HEK293T (cell line): ENCODE measurements at regions not wholly inside any gene's neighbourhood (a gene's known extent, or its start where the extent isn't known, plus 50 kb on each side); places are given as distances from the start of the nearest gene placed in this dataset.
A peak's percentile ranks its signal among the peaks of the same experiment; 100 is the strongest.

ENCODE experiments used
- ARNT ChIP-seq: fragments of 450-650 bp; IDR thresholded peaks from 2 replicates; pipeline ENCODE4 v1.6.1; 2017; ENCODE audit warnings: mild to moderate bottlenecking
- BHLHE40 ChIP-seq: fragments of 450-650 bp; IDR thresholded peaks from 2 replicates; pipeline ENCODE4 v1.6.1; 2016; ENCODE audit warnings: mild to moderate bottlenecking, moderate library complexity, borderline replicate concordance
- CTBP1 ChIP-seq: fragments of 450-650 bp; IDR thresholded peaks from 2 replicates; pipeline ENCODE4 v1.6.1; 2016; ENCODE audit warnings: borderline replicate concordance
- FOXM1 ChIP-seq: fragments of 450-650 bp; IDR thresholded peaks from 2 replicates; pipeline ENCODE4 v1.6.1; 2017; ENCODE audit warnings: mild to moderate bottlenecking, borderline replicate concordance
- L3MBTL2 ChIP-seq: fragments of 450-650 bp; conservative IDR thresholded peaks from 2 replicates; pipeline ENCODE4 v1.6.1; 2016; ENCODE audit warnings: mild to moderate bottlenecking
- LEF1 ChIP-seq: fragments of 450-650 bp; IDR thresholded peaks from 2 replicates; pipeline ENCODE4 v1.6.1; 2017; ENCODE audit warnings: mild to moderate bottlenecking, borderline replicate concordance
- NFRKB ChIP-seq: fragments of 450-650 bp; IDR thresholded peaks from 2 replicates; pipeline ENCODE4 v1.6.1; 2016; ENCODE audit warnings: mild to moderate bottlenecking, moderate library complexity
- SP1 ChIP-seq: fragments of 450-650 bp; IDR thresholded peaks from 2 replicates; pipeline ENCODE4 v1.6.1; 2017
- SUZ12 ChIP-seq: fragments of 450-650 bp; IDR thresholded peaks from 2 replicates; pipeline ENCODE4 v1.6.1; 2016; ENCODE audit warnings: mild to moderate bottlenecking
- ZNF384 ChIP-seq: fragments of 450-650 bp; IDR thresholded peaks from 2 replicates; pipeline ENCODE4 v1.6.1; 2016

- no peak for TF ChIP-seq NFRKB
- TF ChIP-seq SP1 = no peak
- no peak for TF ChIP-seq BHLHE40
- TF ChIP-seq FOXM1 = no peak
- TF ChIP-seq LEF1 = no peak
- no peak for TF ChIP-seq L3MBTL2
- TF ChIP-seq CTBP1 = no peak
- no peak for TF ChIP-seq SUZ12
- no peak for TF ChIP-seq ZNF384
- peak; percentile 46; the same call in 1 of the 2 replicates for TF ChIP-seq ARNT
These were observed 80.0 kb upstream of the EYA2 start for GRCh38 chr20:46814366-46815232.
